ENCODE measurements at regions not wholly inside any gene's neighbourhood (a gene's known extent, or its start where the extent isn't known, plus 50 kb on each side); places are given as distances from the start of the nearest gene placed in this dataset.

DNA sequence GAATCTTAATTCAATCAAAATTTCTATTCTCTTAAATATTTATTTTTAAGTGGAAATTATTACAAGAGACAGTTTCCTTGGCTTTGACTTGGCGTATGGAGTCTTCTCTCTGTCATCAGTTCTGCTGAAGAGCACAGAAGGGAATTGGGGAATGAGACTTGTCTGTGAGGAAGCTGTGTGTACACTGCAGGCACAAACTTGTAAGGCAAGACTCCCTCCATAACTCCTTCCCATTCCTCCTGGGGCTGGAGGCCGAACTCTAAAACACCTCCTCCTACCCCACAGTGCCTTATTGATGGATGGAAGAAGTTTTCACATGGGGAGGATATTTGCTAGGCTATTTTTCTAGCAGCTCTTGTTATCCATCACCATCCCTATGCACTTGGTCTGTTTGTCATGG lies 187.4 kb upstream of the ELL2 start:
- TF ChIP-seq, protein P1, sequence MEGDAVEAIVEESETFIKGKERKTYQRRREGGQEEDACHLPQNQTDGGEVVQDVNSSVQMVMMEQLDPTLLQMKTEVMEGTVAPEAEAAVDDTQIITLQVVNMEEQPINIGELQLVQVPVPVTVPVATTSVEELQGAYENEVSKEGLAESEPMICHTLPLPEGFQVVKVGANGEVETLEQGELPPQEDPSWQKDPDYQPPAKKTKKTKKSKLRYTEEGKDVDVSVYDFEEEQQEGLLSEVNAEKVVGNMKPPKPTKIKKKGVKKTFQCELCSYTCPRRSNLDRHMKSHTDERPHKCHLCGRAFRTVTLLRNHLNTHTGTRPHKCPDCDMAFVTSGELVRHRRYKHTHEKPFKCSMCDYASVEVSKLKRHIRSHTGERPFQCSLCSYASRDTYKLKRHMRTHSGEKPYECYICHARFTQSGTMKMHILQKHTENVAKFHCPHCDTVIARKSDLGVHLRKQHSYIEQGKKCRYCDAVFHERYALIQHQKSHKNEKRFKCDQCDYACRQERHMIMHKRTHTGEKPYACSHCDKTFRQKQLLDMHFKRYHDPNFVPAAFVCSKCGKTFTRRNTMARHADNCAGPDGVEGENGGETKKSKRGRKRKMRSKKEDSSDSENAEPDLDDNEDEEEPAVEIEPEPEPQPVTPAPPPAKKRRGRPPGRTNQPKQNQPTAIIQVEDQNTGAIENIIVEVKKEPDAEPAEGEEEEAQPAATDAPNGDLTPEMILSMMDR (IDR thresholded peaks at IDR 0.05): no peak
- TF ChIP-seq, protein P2, sequence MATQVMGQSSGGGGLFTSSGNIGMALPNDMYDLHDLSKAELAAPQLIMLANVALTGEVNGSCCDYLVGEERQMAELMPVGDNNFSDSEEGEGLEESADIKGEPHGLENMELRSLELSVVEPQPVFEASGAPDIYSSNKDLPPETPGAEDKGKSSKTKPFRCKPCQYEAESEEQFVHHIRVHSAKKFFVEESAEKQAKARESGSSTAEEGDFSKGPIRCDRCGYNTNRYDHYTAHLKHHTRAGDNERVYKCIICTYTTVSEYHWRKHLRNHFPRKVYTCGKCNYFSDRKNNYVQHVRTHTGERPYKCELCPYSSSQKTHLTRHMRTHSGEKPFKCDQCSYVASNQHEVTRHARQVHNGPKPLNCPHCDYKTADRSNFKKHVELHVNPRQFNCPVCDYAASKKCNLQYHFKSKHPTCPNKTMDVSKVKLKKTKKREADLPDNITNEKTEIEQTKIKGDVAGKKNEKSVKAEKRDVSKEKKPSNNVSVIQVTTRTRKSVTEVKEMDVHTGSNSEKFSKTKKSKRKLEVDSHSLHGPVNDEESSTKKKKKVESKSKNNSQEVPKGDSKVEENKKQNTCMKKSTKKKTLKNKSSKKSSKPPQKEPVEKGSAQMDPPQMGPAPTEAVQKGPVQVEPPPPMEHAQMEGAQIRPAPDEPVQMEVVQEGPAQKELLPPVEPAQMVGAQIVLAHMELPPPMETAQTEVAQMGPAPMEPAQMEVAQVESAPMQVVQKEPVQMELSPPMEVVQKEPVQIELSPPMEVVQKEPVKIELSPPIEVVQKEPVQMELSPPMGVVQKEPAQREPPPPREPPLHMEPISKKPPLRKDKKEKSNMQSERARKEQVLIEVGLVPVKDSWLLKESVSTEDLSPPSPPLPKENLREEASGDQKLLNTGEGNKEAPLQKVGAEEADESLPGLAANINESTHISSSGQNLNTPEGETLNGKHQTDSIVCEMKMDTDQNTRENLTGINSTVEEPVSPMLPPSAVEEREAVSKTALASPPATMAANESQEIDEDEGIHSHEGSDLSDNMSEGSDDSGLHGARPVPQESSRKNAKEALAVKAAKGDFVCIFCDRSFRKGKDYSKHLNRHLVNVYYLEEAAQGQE (IDR thresholded peaks at IDR 0.05): no peak
- TF ChIP-seq EP300 (IDR thresholded peaks at IDR 0.05) (no peak), CEBPB (IDR thresholded peaks at IDR 0.05) (no peak), RAD21 (conservative IDR thresholded peaks at IDR 0.05 in 1 of 2, IDR thresholded peaks at IDR 0.05 in 1 of 2) (no peak)

Measured in A549 (cell line).